ENCODE measurements at regions not wholly inside any gene's neighbourhood (a gene's known extent, or its start where the extent isn't known, plus 50 kb on each side); places are given as distances from the start of the nearest gene placed in this dataset.

- H3K23ac ChIP-seq (ENCODE audit: low read depth, low read length), result no peak overlapping the region
- H3K14ac ChIP-seq (replicated peaks; ENCODE audit: low read depth, low read length), result no peak overlapping the region
- no TSS peak for BruUV-seq (replicated peaks)
- TF ChIP-seq SMC3 (IDR thresholded peaks at IDR 0.05; ENCODE audit: low read depth, low read length), result no peak
- no peak for TF ChIP-seq CHD1 (IDR thresholded peaks at IDR 0.05; ENCODE audit: low read depth, low read length)
- H2BK20ac ChIP-seq (ENCODE audit: low read depth, low read length), result no peak overlapping the region
- CTCF ChIA-PET, result no interaction called here
- no peaks in the 10 kb centered on the region for H3K36me3 ChIP-seq (ENCODE audit: control insufficient read depth, insufficient read depth, low read length)
- DNase-seq (no peak), ATAC-seq (ENCODE audit: low read depth) (no peak)
- dilution Hi-C loops (cut with HindIII; ENCODE audit: low sequenced_read_pairs, unreplicated experiment) (no loop called here), intact Hi-C loops (cut with micrococcal nuclease) (no loop called here), in situ Hi-C loops (cut with MboI; ENCODE audit: low sequenced_read_pairs) (no loop called here)
- H4K5ac ChIP-seq (ENCODE audit: low read depth, low read length), result no peak overlapping the region
- POLR2A ChIA-PET (ENCODE audit: unreplicated experiment), result no interaction called here
- no peak overlapping the region for H4K8ac ChIP-seq (ENCODE audit: low read depth in 2 of 2, low read length in 2 of 2)
- H3K18ac ChIP-seq (ENCODE audit: low read depth, low read length), result no peak overlapping the region
- H2BK5ac ChIP-seq (ENCODE audit: low read depth, low read length, poor library complexity, severe bottlenecking), result no peak overlapping the region
- H2BK15ac ChIP-seq (ENCODE audit: low read depth, low read length), result no peak overlapping the region
- no peak overlapping the region for H2AK5ac ChIP-seq (ENCODE audit: low read depth, low read length)
- no peak overlapping the region for H3K9ac ChIP-seq (ENCODE audit: low read depth, low read length)
- no peak overlapping the region for H2AFZ ChIP-seq (replicated peaks; ENCODE audit: low read length, poor library complexity)
- no peak overlapping the region for H4K91ac ChIP-seq (ENCODE audit: insufficient read depth, low read depth, low read length)
- H2BK120ac ChIP-seq (ENCODE audit: low read depth, low read length), result no peak overlapping the region
- H3K4me1 ChIP-seq (ENCODE audit: control insufficient read depth, insufficient read depth, low read length), result no peaks in the 10 kb centered on the region
- H2AK9ac ChIP-seq (replicated peaks; ENCODE audit: low read depth, low read length, poor library complexity), result no peak overlapping the region
- no peak overlapping the region for H3K4me3 ChIP-seq (ENCODE audit: insufficient read depth, low read depth, low read length)
- H3K9me3 ChIP-seq (ENCODE audit: control insufficient read depth, insufficient read depth, low read length), result no peaks in the 10 kb centered on the region
- H3K79me1 ChIP-seq (ENCODE audit: low read depth in 1 of 2, low read length in 2 of 2), result no peaks in the 10 kb centered on the region
- WGBS, 2 experiments (ENCODE audit: extremely low coverage in 2 of 2, insufficient read length in 1 of 2), result no CpG with 5 or more reads among the region's 9 CpGs
- H4K20me1 ChIP-seq (ENCODE audit: insufficient read depth, low read length), result no peaks in the 10 kb centered on the region
- no peaks in the 10 kb centered on the region for H3K9me1 ChIP-seq (ENCODE audit: insufficient read depth, low read length)
- no peak overlapping the region for H3K56ac ChIP-seq (ENCODE audit: extremely low read depth, insufficient read depth, low read length)
- no peak overlapping the region for H3K4ac ChIP-seq (ENCODE audit: low read depth, low read length)
- H3K4me2 ChIP-seq (ENCODE audit: low read depth, low read length), result no peak overlapping the region
- H3K27ac ChIP-seq (ENCODE audit: insufficient read depth, low read length), result no peak overlapping the region
- H3K27me3 ChIP-seq (ENCODE audit: control insufficient read depth, insufficient read depth, low read length), result peaks cover 23% of the 10 kb centered on the region
Observed at GRCh38 chr10:70998086-70998485, 109.7 kb upstream of the PCBD1 start.

Data from IMR-90 (cell line).